MM.1S (cell line): ENCODE measurements at regions not wholly inside any gene's neighbourhood (a gene's known extent, or its start where the extent isn't known, plus 50 kb on each side); places are given as distances from the start of the nearest gene placed in this dataset.

ENCODE experiments used
- CTCF ChIP-seq: fragments of 300-600 bp; sonication (generic); IDR thresholded peaks from 2 replicates; pipeline ENCODE4 v1.5.1; 2016; ENCODE audit warnings: antibody characterized with exemption, low read length, mixed read lengths
- EZH2 ChIP-seq: fragments of 300-600 bp; sonication (generic); optimal IDR thresholded peaks from 2 replicates; pipeline ENCODE3; 2017; ENCODE audit warnings: low read depth, mild to moderate bottlenecking, antibody characterized with exemption, low read length, mixed read lengths

GRCh38 chr18:42242758-42243157 lies 287.7 kb downstream of the PIK3C3 start:
- TF ChIP-seq CTCF (no peak), EZH2 (no peak)
